OCI-LY3 (cell line): ENCODE measurements at regions not wholly inside any gene's neighbourhood (a gene's known extent, or its start where the extent isn't known, plus 50 kb on each side); places are given as distances from the start of the nearest gene placed in this dataset.

Source experiments
- H2AFZ ChIP-seq: fragments of 200-600, 300-600 bp; shearing (Covaris generic); 2 replicates; pipeline ENCODE4 v1.6.0; 2014; ENCODE audit warnings: antibody characterized with exemption, low read depth, low read length
- H3K27ac ChIP-seq: fragments of 200-600, 300-600 bp; sonication (generic); 2 replicates; pipeline ENCODE4 v1.5.1; 2014; ENCODE audit warnings: mild to moderate bottlenecking, low read length, moderate library complexity, mixed read lengths
- H3K27me3 ChIP-seq: fragments of 200-600, 300-600 bp; sonication (generic); 2 replicates; pipeline ENCODE4 v1.6.1; 2014; ENCODE audit warnings: low read depth, low read length, mixed read lengths
- H3K36me3 ChIP-seq: fragments of 200-600, 300-600 bp; sonication (generic); replicated peaks from 2 replicates; pipeline ENCODE3; 2014; ENCODE audit warnings: low read depth, low read length, mixed read lengths
- H3K4me1 ChIP-seq: fragments of 300-600, 200-600 bp; sonication (generic); 2 replicates; pipeline ENCODE4 v1.6.1; 2014; ENCODE audit warnings: low read length, mixed read lengths
- H3K4me2 ChIP-seq: fragments of 200-600, 300-600 bp; sonication (generic); 2 replicates; pipeline ENCODE4 v1.6.1; 2014; ENCODE audit warnings: low read length, mixed read lengths
- H3K4me3 ChIP-seq: fragments of 300-600, 200-600 bp; sonication (generic); 2 replicates; pipeline ENCODE4 v1.5.1; 2014; ENCODE audit warnings: antibody characterized with exemption, mild to moderate bottlenecking, low read length, moderate library complexity
- H3K79me2 ChIP-seq: fragments of 300-600, 200-600 bp; shearing (Covaris generic); 2 replicates; pipeline ENCODE4 v1.6.1; 2014; ENCODE audit warnings: mild to moderate bottlenecking, low read length, mixed read lengths
- H3K9ac ChIP-seq: fragments of 300-600, 200-600 bp; shearing (Covaris generic); 2 replicates; pipeline ENCODE4 v1.6.0; 2014; ENCODE audit warnings: mild to moderate bottlenecking, low read length, moderate library complexity
- H3K9me3 ChIP-seq: fragments of 200-600, 300-600 bp; shearing (Covaris generic); 2 replicates; pipeline ENCODE4 v1.6.1; 2014; ENCODE audit warnings: low read length, mixed read lengths; ENCODE audit not compliant: insufficient read depth
- H4K20me1 ChIP-seq: fragments of 200-600, 300-600 bp; sonication (generic); 2 replicates; pipeline ENCODE4 v1.6.1; 2016; ENCODE audit warnings: low read length, mixed read lengths; ENCODE audit not compliant: insufficient read depth
- EZH2phosphoT487 ChIP-seq: fragments of 200-600 bp; shearing (Covaris generic); IDR thresholded peaks from 2 replicates; pipeline ENCODE4 v1.6.1; 2018; ENCODE audit warnings: antibody characterized with exemption, mixed run types, low read depth
- TF ChIP-seq, protein P1 (sequence below): fragments of 200-600, 300-600 bp; sonication (generic); IDR thresholded peaks from 2 replicates; pipeline ENCODE4 v1.5.1; 2014; ENCODE audit warnings: antibody characterized with exemption, low read length, low read depth

DNA sequence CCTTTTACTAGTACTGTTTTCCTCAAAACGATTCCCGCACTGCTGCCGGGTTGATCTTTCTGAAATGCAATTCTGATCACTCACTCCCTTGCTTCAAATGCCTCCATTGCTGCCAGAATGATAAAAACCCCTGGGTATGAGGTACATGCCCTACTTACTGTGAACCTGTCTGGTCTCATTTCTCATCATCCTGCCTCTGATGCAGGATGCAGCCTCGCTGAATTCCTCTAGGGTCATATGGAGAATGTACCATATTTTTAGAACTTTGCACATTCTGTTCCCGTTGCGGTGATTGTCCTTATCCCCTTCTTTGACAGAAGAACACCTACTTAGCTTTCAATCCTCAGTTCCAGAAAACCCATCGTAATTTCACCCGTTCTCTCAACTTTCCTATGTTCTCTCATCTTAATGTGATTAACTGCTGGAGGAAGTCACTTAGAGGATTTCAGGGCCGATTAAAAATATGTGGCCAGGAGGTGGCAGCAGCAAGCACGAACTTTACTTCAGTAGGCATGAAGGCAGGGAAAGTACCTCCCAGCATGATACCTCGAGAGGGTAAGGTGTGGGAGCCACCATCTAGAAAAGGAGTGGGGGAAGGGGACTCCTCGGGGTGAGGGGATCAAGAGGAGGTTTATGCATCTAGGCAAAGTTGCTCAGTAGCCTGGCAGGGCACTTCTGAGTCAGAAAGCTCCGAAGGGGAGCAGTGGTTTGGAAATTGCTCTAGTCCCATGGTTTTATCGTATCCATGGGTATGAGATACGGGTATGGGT, 361.5 kb upstream of the ZP4 start:
- Histone ChIP-seq H3K4me1 (peaks cover 9% of the 10 kb centered on the region), H3K9ac (no peak overlapping the region), H2AFZ (peak overlapping the region; percentile 48), H3K79me2 (no peaks in the 10 kb centered on the region), H3K36me3 (no peaks in the 10 kb centered on the region), H3K27me3 (no peaks in the 10 kb centered on the region), H4K20me1 (no peaks in the 10 kb centered on the region), H3K27ac (no peak overlapping the region), H3K4me3 (peak overlapping the region; percentile 39), H3K9me3 (no peaks in the 10 kb centered on the region), H3K4me2 (peak overlapping the region; percentile 67)
- TF ChIP-seq, protein P1, sequence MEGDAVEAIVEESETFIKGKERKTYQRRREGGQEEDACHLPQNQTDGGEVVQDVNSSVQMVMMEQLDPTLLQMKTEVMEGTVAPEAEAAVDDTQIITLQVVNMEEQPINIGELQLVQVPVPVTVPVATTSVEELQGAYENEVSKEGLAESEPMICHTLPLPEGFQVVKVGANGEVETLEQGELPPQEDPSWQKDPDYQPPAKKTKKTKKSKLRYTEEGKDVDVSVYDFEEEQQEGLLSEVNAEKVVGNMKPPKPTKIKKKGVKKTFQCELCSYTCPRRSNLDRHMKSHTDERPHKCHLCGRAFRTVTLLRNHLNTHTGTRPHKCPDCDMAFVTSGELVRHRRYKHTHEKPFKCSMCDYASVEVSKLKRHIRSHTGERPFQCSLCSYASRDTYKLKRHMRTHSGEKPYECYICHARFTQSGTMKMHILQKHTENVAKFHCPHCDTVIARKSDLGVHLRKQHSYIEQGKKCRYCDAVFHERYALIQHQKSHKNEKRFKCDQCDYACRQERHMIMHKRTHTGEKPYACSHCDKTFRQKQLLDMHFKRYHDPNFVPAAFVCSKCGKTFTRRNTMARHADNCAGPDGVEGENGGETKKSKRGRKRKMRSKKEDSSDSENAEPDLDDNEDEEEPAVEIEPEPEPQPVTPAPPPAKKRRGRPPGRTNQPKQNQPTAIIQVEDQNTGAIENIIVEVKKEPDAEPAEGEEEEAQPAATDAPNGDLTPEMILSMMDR: peak; percentile 94
- no peak for TF ChIP-seq EZH2phosphoT487

DNA sequence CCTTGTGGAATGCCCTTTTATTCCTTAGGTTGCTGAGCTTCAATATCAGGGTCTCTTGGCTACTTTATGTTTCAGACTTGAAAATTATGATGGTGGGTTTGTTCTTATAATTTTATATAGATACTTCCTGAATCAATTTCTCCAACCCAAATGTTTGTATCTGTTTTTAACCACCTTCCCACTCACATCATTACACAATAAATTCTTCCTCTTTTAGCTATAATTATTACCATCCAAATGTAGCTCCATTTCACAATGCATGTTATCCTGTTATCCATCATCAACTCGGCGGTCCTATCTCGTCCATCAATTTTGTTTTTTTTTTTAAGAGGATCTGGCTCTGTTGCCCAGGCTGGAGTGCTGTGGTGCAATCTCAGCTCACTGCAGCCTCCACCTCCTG, 357.6 kb upstream of the ZP4 start:
- Histone ChIP-seq H3K27ac (no peak overlapping the region), H4K20me1 (no peaks in the 10 kb centered on the region), H3K9me3 (no peaks in the 10 kb centered on the region), H3K4me3 (no peak overlapping the region), H3K27me3 (no peaks in the 10 kb centered on the region), H3K9ac (no peak overlapping the region), H3K36me3 (no peaks in the 10 kb centered on the region), H3K4me1 (peaks cover 9% of the 10 kb centered on the region), H2AFZ (no peak overlapping the region), H3K4me2 (no peak overlapping the region), H3K79me2 (no peaks in the 10 kb centered on the region)
- TF ChIP-seq, protein P1: no peak
- no peak for TF ChIP-seq EZH2phosphoT487

DNA sequence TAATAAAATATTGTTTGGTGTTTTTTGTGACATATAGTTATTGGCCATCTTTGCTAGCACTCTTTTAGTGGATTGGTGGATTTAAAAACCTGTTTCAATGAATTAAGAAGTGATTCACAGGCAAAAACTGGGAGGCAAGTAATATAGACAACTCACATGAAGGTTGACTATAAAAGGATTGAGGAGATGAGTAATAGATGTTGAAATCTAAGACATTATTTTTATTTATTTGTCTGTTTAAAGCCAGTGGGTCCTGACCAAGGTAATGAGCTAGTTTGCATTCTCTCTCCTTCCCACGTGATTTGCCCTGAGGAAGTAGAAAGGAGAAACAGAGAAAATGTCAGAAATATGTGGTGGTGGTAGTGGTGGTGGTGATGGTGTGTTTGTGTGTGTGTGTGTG, 351.5 kb upstream of the ZP4 start:
- TF ChIP-seq, protein P1: no peak
- TF ChIP-seq EZH2phosphoT487: no peak
- Histone ChIP-seq H3K27me3 (no peaks in the 10 kb centered on the region), H3K36me3 (no peaks in the 10 kb centered on the region), H2AFZ (peak overlapping the region; percentile 18; the same call in 1 of the 2 replicates), H3K4me2 (peak overlapping the region; percentile 45), H4K20me1 (no peaks in the 10 kb centered on the region), H3K27ac (no peak overlapping the region), H3K9ac (no peak overlapping the region), H3K4me1 (peaks cover 30% of the 10 kb centered on the region), H3K4me3 (no peak overlapping the region), H3K79me2 (no peaks in the 10 kb centered on the region), H3K9me3 (no peaks in the 10 kb centered on the region)

DNA sequence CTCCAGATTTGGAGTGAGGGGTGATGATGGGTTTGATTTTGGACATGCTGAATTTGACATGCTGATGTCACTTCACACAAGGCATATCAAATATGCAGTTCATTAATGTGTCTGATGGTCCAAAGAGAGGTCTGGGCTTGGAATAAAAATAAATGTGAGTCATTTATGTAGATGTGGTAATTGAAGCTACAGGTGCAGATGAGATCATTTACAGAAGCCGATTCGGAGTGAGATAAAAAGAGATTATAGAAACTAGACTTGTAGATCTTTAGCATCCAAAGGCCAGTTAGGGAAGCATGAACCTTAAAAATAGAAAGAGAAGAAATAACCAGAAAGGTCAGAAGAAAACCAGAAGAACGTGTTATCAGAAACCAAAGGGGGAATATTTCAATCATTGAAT, 350.9 kb upstream of the ZP4 start:
- peak overlapping the region; percentile 45 for H3K4me2 ChIP-seq
- H3K79me2 ChIP-seq: no peaks in the 10 kb centered on the region
- H3K36me3 ChIP-seq: no peaks in the 10 kb centered on the region
- no peak overlapping the region for H2AFZ ChIP-seq
- 0 out of 2 replicates have a peak overlapping the region, but pooled peaks have one; percentile 2 for H3K4me3 ChIP-seq
- TF ChIP-seq EZH2phosphoT487: no peak
- TF ChIP-seq, protein P1: no peak
- no peaks in the 10 kb centered on the region for H4K20me1 ChIP-seq
- H3K27ac ChIP-seq: no peak overlapping the region; the same call in 1 of the 2 replicates
- no peak overlapping the region for H3K9ac ChIP-seq
- peaks cover 30% of the 10 kb centered on the region for H3K4me1 ChIP-seq
- H3K9me3 ChIP-seq: no peaks in the 10 kb centered on the region
- H3K27me3 ChIP-seq: no peaks in the 10 kb centered on the region
